H1 (cell line): ENCODE measurements at regions not wholly inside any gene's neighbourhood (a gene's known extent, or its start where the extent isn't known, plus 50 kb on each side); places are given as distances from the start of the nearest gene placed in this dataset.
"Not testable (repeated sequence)": the region's sequence is repeated elsewhere in the genome, so short reads cannot be mapped to it uniquely, and the experiment has no call there.

Experiments
- CTCF ChIA-PET: fragments of 300-600 bp; sonication (Branson Sonifier 250); formaldehyde crosslinking; loops from one replicate; lab custom pipeline; 2021; ENCODE audit not compliant: partially characterized antibody; lab: Charles Lee
- POLR2A ChIA-PET: fragments of 300-600 bp; sonication (Branson Sonifier 250); formaldehyde crosslinking; loops from one replicate; lab custom pipeline; 2021; ENCODE audit warnings: inconsistent platforms; ENCODE audit not compliant: partially characterized antibody; lab: Charles Lee
- DNase-seq, 2 experiments: peaks; one replicate each; pipeline versions ENCODE4 v3.0.0 to v3.0.0-alpha.2; 2010 to 2022; ENCODE audit warnings: low spot score in 2 of 2, low read depth in 1 of 2, mixed read lengths in 1 of 2
- FAIRE-seq: peaks from 2 replicates; lab custom pipeline; 2011; peaks lifted over from hg19 to GRCh38; lab: Jason Lieb, UNC
- H2AFZ ChIP-seq: 2 replicates; pipeline ENCODE4 v1.8.1; 2012; ENCODE audit warnings: low read length, inconsistent platforms
- H2AK5ac ChIP-seq: 2 replicates; pipeline ENCODE4 v1.6.1; 2013; ENCODE audit warnings: low read depth, low read length
- H2BK120ac ChIP-seq: replicated peaks from 2 replicates; pipeline ENCODE3; 2013; ENCODE audit warnings: low read depth, low read length, inconsistent platforms
- H2BK12ac ChIP-seq: 2 replicates; pipeline ENCODE4 v1.6.1; 2013; ENCODE audit warnings: low read depth, low read length
- H2BK15ac ChIP-seq: 2 replicates; pipeline ENCODE4 v1.6.1; 2013; ENCODE audit warnings: low read length
- H2BK20ac ChIP-seq: 2 replicates; pipeline ENCODE4 v1.6.1; 2013; ENCODE audit warnings: low read length
- H2BK5ac ChIP-seq: 2 replicates; pipeline ENCODE4 v1.6.1; 2013; ENCODE audit warnings: low read depth, low read length
- H3K14ac ChIP-seq: 2 replicates; pipeline ENCODE4 v1.6.1; 2013; ENCODE audit warnings: inconsistent platforms; ENCODE audit not compliant: insufficient read length
- H3K18ac ChIP-seq: 2 replicates; pipeline ENCODE4 v1.6.1; 2013; ENCODE audit warnings: low read length; ENCODE audit errors: extremely low read depth
- H3K23ac ChIP-seq: 2 replicates; pipeline ENCODE4 v1.6.1; 2013; ENCODE audit warnings: inconsistent platforms; ENCODE audit not compliant: insufficient read length
- H3K23me2 ChIP-seq: 2 replicates; pipeline ENCODE4 v1.6.1; 2013; ENCODE audit warnings: low read depth, low read length
- H3K27ac ChIP-seq: 2 replicates; pipeline ENCODE4 v1.6.1; 2011; ENCODE audit warnings: low read depth, low read length, inconsistent platforms
- H3K27me3 ChIP-seq, 4 experiments: replicated peaks in 1 of 4; 1 replicate in 1 of 4; 2 replicates in 3 of 4; pipeline versions ENCODE4 v1.6.1 to v1.8.1; 2011 to 2013; ENCODE audit warnings: low read length in 3 of 4, mild to moderate bottlenecking in 3 of 4, inconsistent platforms in 2 of 4, mixed read lengths in 2 of 4, moderate library complexity in 1 of 4; ENCODE audit not compliant: control insufficient read depth in 3 of 4, insufficient read depth in 3 of 4; ENCODE audit errors: extremely low read depth in 1 of 4
- H3K36me3 ChIP-seq, 4 experiments: 2 replicates each; pipeline versions ENCODE4 v1.6.1 to v1.8.1; 2011 to 2013; ENCODE audit warnings: mild to moderate bottlenecking in 4 of 4, low read length in 3 of 4, moderate library complexity in 2 of 4, control low read depth in 1 of 4, inconsistent platforms in 1 of 4; ENCODE audit not compliant: insufficient read depth in 4 of 4, control insufficient read depth in 2 of 4
- H3K4ac ChIP-seq: replicated peaks from 2 replicates; pipeline ENCODE3; 2013; ENCODE audit warnings: low read length, low read depth, mixed read lengths, inconsistent platforms; ENCODE audit not compliant: insufficient read length
- H3K4me1 ChIP-seq, 4 experiments: replicated peaks in 1 of 4; 1 replicate in 1 of 4; 2 replicates in 3 of 4; pipeline versions ENCODE4 v1.6.1 to v1.8.1; 2011 to 2013; ENCODE audit warnings: low read length in 3 of 4, inconsistent platforms in 2 of 4, mixed read lengths in 1 of 4; ENCODE audit not compliant: insufficient read depth in 4 of 4, control insufficient read depth in 3 of 4
- H3K4me2 ChIP-seq, 2 experiments: 2 replicates each; pipeline versions ENCODE4 v1.6.1 to v1.8.1; 2011 to 2013; ENCODE audit warnings: low read depth in 2 of 2, low read length in 2 of 2, control low read depth in 1 of 2, inconsistent platforms in 1 of 2, mild to moderate bottlenecking in 1 of 2; ENCODE audit not compliant: insufficient read depth in 1 of 2
- H3K4me3 ChIP-seq, 4 experiments: fragments of 200-600, 300-600 bp in 1 of 4; sonication (generic), shearing (Covaris generic), sonication (Bioruptor Twin) in 1 of 4; 2 replicates each; pipeline versions ENCODE4 v1.5.1 to v1.8.1; 2011 to 2016; ENCODE audit warnings: low read length in 4 of 4, low read depth in 3 of 4, control low read depth in 2 of 4, inconsistent platforms in 2 of 4, mild to moderate bottlenecking in 2 of 4, mixed read lengths in 1 of 4, moderate library complexity in 1 of 4; ENCODE audit not compliant: insufficient read depth in 2 of 4; ENCODE audit errors: extremely low read depth in 1 of 4
- H3K56ac ChIP-seq: replicated peaks from 2 replicates; pipeline ENCODE3; 2013; ENCODE audit warnings: low read depth, mild to moderate bottlenecking, mixed read lengths, low read length, inconsistent platforms; ENCODE audit not compliant: insufficient read length
- H3K79me1 ChIP-seq: 2 replicates; pipeline ENCODE4 v1.6.1; 2013; ENCODE audit warnings: low read depth, low read length, control low read depth
- H3K79me2 ChIP-seq, 2 experiments: 2 replicates each; pipeline versions ENCODE4 v1.6.1 to v1.8.1; 2012 to 2013; ENCODE audit warnings: low read length in 2 of 2, mild to moderate bottlenecking in 2 of 2, inconsistent platforms in 1 of 2; ENCODE audit not compliant: insufficient read depth in 2 of 2, control insufficient read depth in 1 of 2
- H3K9ac ChIP-seq, 4 experiments: replicated peaks in 1 of 4; 1 replicate in 1 of 4; 2 replicates in 3 of 4; pipeline versions ENCODE4 v1.6.1 to v1.8.1; 2011 to 2013; ENCODE audit warnings: low read depth in 3 of 4, low read length in 3 of 4, control low read depth in 2 of 4, mild to moderate bottlenecking in 2 of 4, moderate library complexity in 2 of 4, inconsistent platforms in 1 of 4; ENCODE audit errors: extremely low read depth in 1 of 4
- H3K9me3 ChIP-seq, 2 experiments: 2 replicates each; pipeline versions ENCODE4 v1.6.1 to v1.8.1; 2012 to 2013; ENCODE audit warnings: mild to moderate bottlenecking in 2 of 2, moderate library complexity in 2 of 2, control low read depth in 1 of 2, inconsistent platforms in 1 of 2, low read depth in 1 of 2, low read length in 1 of 2, mixed read lengths in 1 of 2; ENCODE audit not compliant: insufficient read depth in 2 of 2
- H4K20me1 ChIP-seq, 2 experiments: replicated peaks in 1 of 2; 2 replicates each; pipeline versions ENCODE3 to v1.8.1; 2011 to 2013; ENCODE audit warnings: inconsistent platforms in 2 of 2, low read length in 2 of 2, mild to moderate bottlenecking in 1 of 2; ENCODE audit not compliant: insufficient read depth in 2 of 2, control insufficient read depth in 1 of 2
- H4K5ac ChIP-seq: 2 replicates; pipeline ENCODE4 v1.6.1; 2013; ENCODE audit warnings: low read length, low read depth, mixed read lengths, inconsistent platforms; ENCODE audit not compliant: insufficient read length
- H4K8ac ChIP-seq: 2 replicates; pipeline ENCODE4 v1.8.0; 2013; ENCODE audit warnings: mild to moderate bottlenecking, moderate library complexity, low read length, inconsistent platforms; ENCODE audit not compliant: insufficient read depth; ENCODE audit errors: extremely low read depth
- H4K91ac ChIP-seq: replicated peaks from 2 replicates; pipeline ENCODE3; 2013; ENCODE audit warnings: low read length, mixed read lengths, inconsistent platforms; ENCODE audit not compliant: insufficient read length
- ASH2L ChIP-seq: fragments of 200-600, 300-600 bp; sonication (generic); IDR thresholded peaks from one replicate; pipeline ENCODE4 v1.7.1; 2017; ENCODE audit warnings: low read length
- CBX5 ChIP-seq: fragments of 300-800, 300-1000 bp; sonication (generic); IDR thresholded peaks from 2 replicates; pipeline ENCODE4 v1.7.1; 2016; ENCODE audit warnings: antibody characterized with exemption, low read length, low read depth
- WGBS, 2 experiments: shearing (Covaris generic) in 1 of 2; methylation state at CpG; one replicate each; pipeline versions ENCODE4 v1.1.6 to v1.1.7; 2013 to 2015; ENCODE audit warnings: low lambda C conversion rate in 2 of 2, mixed read lengths in 2 of 2, inconsistent platforms in 1 of 2, low coverage in 1 of 2, missing lambda C conversion rate in 1 of 2; ENCODE audit not compliant: insufficient replicate concordance in 2 of 2, insufficient coverage in 1 of 2, insufficient read length in 1 of 2; ENCODE audit errors: extremely low coverage in 1 of 2, missing lambda C conversion rate in 1 of 2; 5-methylcytosine and 5-hydroxymethylcytosine counted together

DNA sequence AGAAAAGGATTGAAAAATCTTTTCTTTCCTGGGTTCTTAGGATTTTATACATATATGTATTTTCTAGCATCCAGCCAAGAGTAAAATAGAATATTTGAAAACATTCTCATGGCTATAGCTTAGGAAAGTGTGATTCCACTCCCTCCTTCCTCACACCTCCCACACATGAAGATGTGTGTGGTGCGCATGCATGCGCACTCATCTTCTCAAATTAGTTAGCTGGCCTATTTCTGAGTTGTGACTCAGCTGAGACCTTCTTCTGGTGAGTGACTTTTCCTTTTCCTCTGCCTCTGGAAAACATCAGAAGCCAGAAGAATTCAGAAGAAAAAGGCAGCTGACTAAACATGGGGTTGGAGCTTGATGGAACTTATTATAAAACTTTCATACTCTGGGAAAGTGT is 149.8 kb downstream of the OR4C45 start:
- WGBS, 2 experiments, result 93% methylated on average over 2 of the region's 2 CpGs; no CpG with 5 or more reads in 1 of the 2 experiments
- POLR2A ChIA-PET, result no interaction called here

DNA sequence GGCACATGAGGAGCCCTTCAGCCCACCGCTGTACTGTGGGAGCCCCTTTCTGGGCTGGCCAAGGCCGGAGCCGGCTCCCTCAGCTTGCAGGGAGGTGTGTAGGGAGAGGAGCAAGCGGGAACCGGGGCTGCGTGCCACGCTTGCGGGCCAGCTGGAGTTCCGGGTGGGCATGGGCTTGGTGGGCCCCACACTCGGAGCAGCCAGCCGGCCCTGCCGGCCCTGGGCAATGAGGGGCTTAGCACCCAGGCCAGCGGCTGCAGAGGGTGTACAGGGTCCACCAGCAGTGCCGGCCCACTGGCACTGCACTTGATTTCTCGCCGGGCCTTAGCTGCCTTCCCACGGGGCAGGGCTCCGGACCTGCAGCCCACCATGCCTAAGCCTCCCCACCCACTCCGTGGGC is 150.5 kb downstream of the OR4C45 start:
- H3K23ac ChIP-seq, H2BK20ac ChIP-seq, H2BK12ac ChIP-seq, H3K4me3 ChIP-seq, H3K9ac ChIP-seq, FAIRE-seq, H4K20me1 ChIP-seq, H2AFZ ChIP-seq, H2AK5ac ChIP-seq, H3K27ac ChIP-seq, DNase-seq, H3K79me1 ChIP-seq, H3K36me3 ChIP-seq, H3K18ac ChIP-seq, H3K4me1 ChIP-seq, POLR2A ChIA-PET, H4K5ac ChIP-seq, H4K91ac ChIP-seq, H3K23me2 ChIP-seq, H3K4me2 ChIP-seq, H4K8ac ChIP-seq, H3K27me3 ChIP-seq, H3K79me2 ChIP-seq, H3K14ac ChIP-seq, H2BK5ac ChIP-seq, H2BK15ac ChIP-seq, H2BK120ac ChIP-seq, H3K56ac ChIP-seq, H3K4ac ChIP-seq: not testable (repeated sequence)
- peaks cover 43 to 69% of the 10 kb centered on the region in 2 experiments for H3K9me3 ChIP-seq
- WGBS, 2 experiments, result 89% methylated on average over 6 of the region's 19 CpGs; no CpG with 5 or more reads in 1 of the 2 experiments
- CTCF ChIA-PET, result interaction anchor here (0.6 kb wide), 1 partner anchor 896 kb away, joined by 3 read pairs; no protein-coding TSS in a partner anchor

More for the DNA sequence above, 149.8 kb downstream of the OR4C45 start:
- Histone ChIP-seq H2AK5ac (no peak overlapping the region), H3K23ac (no peak overlapping the region), H2AFZ (no peak overlapping the region), H2BK12ac (no peak overlapping the region), H3K18ac (no peak overlapping the region), H2BK20ac (no peak overlapping the region), H3K4me3 (no peak overlapping the region), H3K79me1 (no peaks in the 10 kb centered on the region), H3K4me2 (no peak overlapping the region), H2BK15ac (no peak overlapping the region), H4K20me1 (no peaks in the 10 kb centered on the region), H3K27me3 (no peaks in the 10 kb centered on the region), H3K9me3 (peaks cover 39 to 64% of the 10 kb centered on the region in 2 experiments), H2BK120ac (no peak overlapping the region), H3K27ac (no peak overlapping the region), H4K91ac (no peak overlapping the region), H2BK5ac (no peak overlapping the region), H3K36me3 (no peaks in the 10 kb centered on the region; a peak in 1 of 8 replicates), H3K14ac (no peak overlapping the region), H3K56ac (no peak overlapping the region), H3K9ac (no peak overlapping the region), H4K8ac (no peak overlapping the region), H3K4ac (no peak overlapping the region), H4K5ac (no peak overlapping the region), H3K23me2 (no peaks in the 10 kb centered on the region), H3K4me1 (no peaks in the 10 kb centered on the region), H3K79me2 (no peaks in the 10 kb centered on the region)
- FAIRE-seq, result no peak
- no peak for TF ChIP-seq CBX5
- no peak for TF ChIP-seq ASH2L
- CTCF ChIA-PET, result no interaction called here
- no peak for DNase-seq
